Neural cell (in vitro differentiated cells): ENCODE measurements at regions not wholly inside any gene's neighbourhood (a gene's known extent, or its start where the extent isn't known, plus 50 kb on each side); places are given as distances from the start of the nearest gene placed in this dataset.

ENCODE experiments used
- CTCF ChIP-seq: fragments of 450-650 bp; IDR thresholded peaks from 2 replicates; pipeline ENCODE4 v1.5.1; 2014; ENCODE audit warnings: antibody characterized with exemption, mild to moderate bottlenecking, moderate library complexity; ENCODE audit not compliant: poor library complexity, severe bottlenecking
- EP300 ChIP-seq: fragments of 450-650 bp; conservative IDR thresholded peaks from 2 replicates; pipeline ENCODE4 v1.6.1; 2014; ENCODE audit warnings: antibody characterized with exemption, mild to moderate bottlenecking, moderate library complexity; ENCODE audit not compliant: poor library complexity, severe bottlenecking
- EZH2 ChIP-seq: fragments of 200-600, 300-800 bp; shearing (Covaris generic), sonication (generic); IDR thresholded peaks from 2 replicates; pipeline ENCODE4 v1.6.1; 2014; ENCODE audit warnings: antibody characterized with exemption, low read length, borderline replicate concordance, mild to moderate bottlenecking; ENCODE audit not compliant: insufficient read depth, poor library complexity, severe bottlenecking
- MXI1 ChIP-seq: fragments of 450-650 bp; conservative IDR thresholded peaks from 2 replicates; pipeline ENCODE4 v1.6.1; 2014; ENCODE audit warnings: antibody characterized with exemption, mild to moderate bottlenecking; ENCODE audit not compliant: poor library complexity, severe bottlenecking
- POLR2AphosphoS5 ChIP-seq: IDR thresholded peaks from 2 replicates; pipeline ENCODE4 v1.6.1; 2012
- REST ChIP-seq: IDR thresholded peaks from 2 replicates; pipeline ENCODE4 v1.6.1; 2012; ENCODE audit warnings: borderline replicate concordance
- SMC3 ChIP-seq: fragments of 450-650 bp; conservative IDR thresholded peaks from 2 replicates; pipeline ENCODE4 v1.6.1; 2014; ENCODE audit warnings: antibody characterized with exemption, mild to moderate bottlenecking, moderate library complexity; ENCODE audit not compliant: poor library complexity
- TAF1 ChIP-seq: IDR thresholded peaks from 2 replicates; pipeline ENCODE4 v1.6.1; 2012; ENCODE audit warnings: low read depth

- TF ChIP-seq TAF1 (no peak), CTCF (no peak), EZH2 (no peak), REST (no peak), EP300 (no peak), POLR2AphosphoS5 (no peak), MXI1 (no peak), SMC3 (no peak)
These were observed 56.9 kb upstream of the TMPRSS2 start for GRCh38 chr21:41564871-41565274.
